ENCODE measurements at regions not wholly inside any gene's neighbourhood (a gene's known extent, or its start where the extent isn't known, plus 50 kb on each side); places are given as distances from the start of the nearest gene placed in this dataset.

GRCh38 chr20:6886065-6886729 lies 118.7 kb downstream of the BMP2 start:
- DNase-seq (ENCODE audit: low read depth) = peak; percentile 8

GRCh38 chr20:6887966-6888365 lies 120.5 kb downstream of the BMP2 start:
- DNase-seq (ENCODE audit: low read depth) = no peak

DNA sequence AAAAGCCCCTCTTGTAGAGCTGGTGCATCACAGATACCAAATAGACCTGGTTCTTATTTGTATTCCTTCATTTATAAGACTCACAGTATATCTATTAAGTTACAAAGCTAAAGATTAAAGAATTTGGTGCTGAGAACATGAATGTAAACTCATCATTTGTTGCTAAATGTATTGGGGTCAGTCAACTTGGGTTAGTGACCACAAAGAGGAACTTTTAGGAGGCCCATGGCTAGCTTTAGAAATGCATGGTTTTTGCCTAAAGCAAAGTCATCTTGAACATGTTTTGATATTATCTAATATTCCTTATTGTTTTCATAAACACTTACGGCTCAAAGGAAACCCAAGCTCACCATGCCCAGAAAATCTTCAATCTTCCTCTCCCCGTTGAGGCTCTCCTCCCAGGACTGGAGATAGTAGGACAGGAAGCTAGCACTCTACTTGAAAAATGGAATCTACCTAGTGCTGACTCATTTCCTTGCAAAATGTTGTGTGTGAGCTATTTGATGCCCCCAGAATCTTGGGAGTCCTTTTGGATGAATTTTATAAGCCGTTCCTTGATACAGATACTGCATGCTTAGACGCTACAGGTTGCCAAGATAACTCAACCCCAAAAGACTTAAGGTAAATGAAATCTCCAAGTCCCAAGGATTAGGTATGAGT lies 121.4 kb downstream of the BMP2 start:
- no peak for DNase-seq (ENCODE audit: low read depth)

DNA sequence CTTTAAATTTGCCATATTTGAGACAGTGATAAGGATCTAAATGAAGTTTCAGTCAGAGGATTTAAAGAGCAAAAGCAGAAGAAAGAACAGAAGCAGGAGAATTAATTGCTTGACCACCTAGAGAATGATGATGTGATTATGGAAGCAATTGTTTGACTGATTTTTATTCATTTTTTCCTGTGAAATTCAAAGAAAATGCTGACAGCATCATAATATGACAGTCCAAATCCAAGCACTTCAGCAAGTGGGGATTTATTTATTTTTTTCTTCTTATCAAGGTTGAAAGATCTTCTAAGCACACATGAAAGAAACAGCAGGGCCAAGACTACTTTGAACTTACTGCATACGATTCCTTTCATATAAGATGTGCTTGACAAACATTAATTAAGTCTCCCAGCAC lies 125.2 kb downstream of the BMP2 start:
- no peak for DNase-seq (ENCODE audit: low read depth)

- no peak for DNase-seq (ENCODE audit: low read depth)
Measured at GRCh38 chr20:6898928-6899327, 131.4 kb downstream of the BMP2 start.

GRCh38 chr20:6906871-6907270 lies 139.4 kb downstream of the BMP2 start:
- DNase-seq (ENCODE audit: low read depth) = no peak

- DNase-seq (ENCODE audit: low read depth) = no peak
Measured at GRCh38 chr20:6908673-6909072, 141.2 kb downstream of the BMP2 start.

DNA sequence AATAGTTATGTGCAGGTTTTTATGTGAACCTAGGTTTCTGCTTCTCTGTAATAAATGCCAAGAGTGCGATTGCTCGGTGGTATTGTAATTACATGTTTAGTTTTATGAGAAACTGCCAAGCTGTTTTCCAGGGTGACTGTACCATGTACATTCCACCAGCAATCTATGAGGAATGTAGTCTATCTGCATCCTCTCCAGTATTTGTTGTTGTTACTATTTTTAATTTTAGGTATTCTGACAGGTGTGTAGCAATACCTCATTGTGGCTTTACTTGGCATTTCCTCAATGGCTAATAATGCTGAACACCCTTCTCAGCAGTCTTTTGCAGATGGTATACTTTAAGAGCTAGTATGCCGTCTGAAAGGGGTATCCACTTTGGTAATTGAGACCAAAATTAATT lies 142.1 kb downstream of the BMP2 start:
- DNase-seq (ENCODE audit: low read depth) = no peak

DNA sequence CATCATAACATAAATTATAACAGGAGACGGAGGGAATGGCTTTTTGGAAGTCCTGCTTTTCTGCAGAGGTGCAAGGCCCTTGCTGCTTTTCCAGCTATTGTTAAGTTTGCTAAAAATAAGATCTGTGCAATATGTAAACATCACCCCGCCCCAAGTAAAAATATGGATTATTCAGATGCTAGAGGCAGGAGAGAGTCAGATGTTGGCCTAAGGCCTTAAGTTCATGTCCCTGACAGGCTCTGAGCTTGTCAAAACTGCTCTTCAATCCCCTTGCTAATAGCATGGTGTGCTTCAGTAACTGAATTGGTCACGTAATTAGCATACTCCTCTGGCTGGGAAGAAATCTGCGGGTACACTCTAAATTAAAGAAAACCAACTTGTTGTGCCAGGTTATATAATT lies 147.5 kb downstream of the BMP2 start:
- DNase-seq (ENCODE audit: low read depth) = no peak

DNA sequence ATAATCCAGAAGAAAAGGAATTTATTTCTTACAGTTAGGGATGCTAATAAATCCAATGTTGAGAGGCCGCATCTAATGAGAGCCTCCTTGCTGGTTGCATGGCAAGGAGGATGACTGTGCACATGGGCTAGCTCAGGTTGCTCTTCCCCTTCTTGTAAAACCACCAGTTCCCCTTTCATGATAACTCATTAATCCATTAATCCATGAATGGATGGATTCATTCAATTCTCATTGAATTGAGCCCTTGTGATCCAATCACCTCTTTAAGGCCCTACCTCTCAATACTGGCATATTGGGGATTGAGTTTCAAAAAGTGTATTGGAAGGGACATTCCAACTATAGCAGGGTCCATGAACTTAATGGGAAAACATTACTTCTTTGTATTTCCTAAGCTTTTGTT lies 149.5 kb downstream of the BMP2 start:
- DNase-seq (ENCODE audit: low read depth) = no peak

GRCh38 chr20:6919792-6920468 lies 152.4 kb downstream of the BMP2 start:
- no peak for DNase-seq (ENCODE audit: low read depth)

- DNase-seq (ENCODE audit: low read depth) = no peak
Measured at GRCh38 chr20:6920991-6921613, 153.6 kb downstream of the BMP2 start.

DNA sequence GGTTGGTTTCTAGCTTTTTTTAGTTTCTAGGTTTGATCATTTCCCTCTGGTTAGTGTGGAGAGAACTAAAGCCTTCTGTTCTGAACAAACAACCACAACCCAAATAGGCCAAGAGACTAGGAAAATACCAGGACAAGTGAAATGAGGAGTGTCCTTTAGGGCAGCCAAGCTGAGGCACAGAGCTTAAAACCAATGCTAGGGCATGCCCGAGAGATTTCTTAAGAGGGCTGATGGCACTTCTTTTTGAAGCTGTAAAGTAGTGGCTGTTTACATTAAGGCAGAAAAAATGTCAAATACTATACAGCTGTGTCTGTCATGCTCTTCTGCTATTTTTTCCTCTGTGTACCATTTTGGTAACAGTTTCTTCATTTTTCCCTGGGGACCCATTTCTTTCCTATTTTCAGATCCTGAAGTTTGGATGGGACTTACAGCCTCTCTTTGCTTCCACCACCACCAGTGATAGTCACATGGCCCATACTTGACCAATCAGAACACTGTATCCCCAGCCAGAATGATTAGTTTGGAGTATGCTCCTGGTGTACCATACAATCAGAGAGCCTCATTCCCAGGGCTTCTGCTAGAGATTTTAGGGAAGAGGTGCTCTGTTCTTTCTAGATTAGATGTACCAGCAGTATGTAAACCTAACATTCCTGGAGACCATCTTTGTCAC lies 154.4 kb downstream of the BMP2 start:
- DNase-seq (ENCODE audit: low read depth) = no peak

DNA sequence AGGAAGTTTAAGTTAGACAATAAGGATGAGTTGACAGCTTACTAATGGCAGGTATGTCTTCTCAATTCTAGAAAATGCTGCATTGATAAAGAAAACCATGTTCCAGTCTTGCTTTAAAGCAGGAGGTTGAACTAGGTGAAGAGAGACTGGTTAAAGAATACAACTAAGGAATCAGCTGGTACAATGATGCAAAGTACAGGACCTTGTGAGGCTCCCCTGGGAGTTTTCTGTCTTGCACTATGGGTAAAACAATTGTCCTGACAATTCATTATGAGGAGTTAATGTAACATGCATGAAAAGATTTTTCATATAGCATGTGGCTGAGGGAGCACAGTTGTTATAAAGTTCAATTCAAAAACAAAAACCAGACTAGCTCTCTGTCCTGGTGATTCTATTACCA lies 157.2 kb downstream of the BMP2 start:
- DNase-seq (ENCODE audit: low read depth) = no peak

GRCh38 chr20:6925744-6926278 lies 158.3 kb downstream of the BMP2 start:
- no peak for DNase-seq (ENCODE audit: low read depth)

- DNase-seq (ENCODE audit: low read depth) = peak; percentile 45
Measured at GRCh38 chr20:6940048-6940447, 172.6 kb downstream of the BMP2 start.

DNA sequence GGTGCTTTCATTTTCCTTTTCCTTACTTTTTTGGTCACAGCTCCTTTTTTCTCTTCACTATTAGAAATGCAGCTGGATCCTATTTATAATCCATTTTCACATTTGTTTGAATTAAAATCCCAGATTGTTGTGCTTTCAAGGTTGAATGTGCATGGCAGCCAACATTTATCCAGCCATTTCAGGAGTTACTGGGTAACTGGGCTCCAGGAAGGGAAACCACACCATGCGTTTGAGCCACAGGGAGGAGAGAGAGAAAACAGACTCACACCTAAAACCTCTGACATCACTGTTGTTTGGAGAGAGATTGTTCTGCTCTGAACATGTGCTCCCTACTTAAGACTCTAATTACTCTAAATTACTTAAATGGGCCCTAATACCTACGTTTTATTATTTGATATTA lies 173.4 kb downstream of the BMP2 start:
- DNase-seq (ENCODE audit: low read depth) = no peak

GRCh38 chr20:6941571-6941970 lies 174.1 kb downstream of the BMP2 start:
- no peak for DNase-seq (ENCODE audit: low read depth)

DNA sequence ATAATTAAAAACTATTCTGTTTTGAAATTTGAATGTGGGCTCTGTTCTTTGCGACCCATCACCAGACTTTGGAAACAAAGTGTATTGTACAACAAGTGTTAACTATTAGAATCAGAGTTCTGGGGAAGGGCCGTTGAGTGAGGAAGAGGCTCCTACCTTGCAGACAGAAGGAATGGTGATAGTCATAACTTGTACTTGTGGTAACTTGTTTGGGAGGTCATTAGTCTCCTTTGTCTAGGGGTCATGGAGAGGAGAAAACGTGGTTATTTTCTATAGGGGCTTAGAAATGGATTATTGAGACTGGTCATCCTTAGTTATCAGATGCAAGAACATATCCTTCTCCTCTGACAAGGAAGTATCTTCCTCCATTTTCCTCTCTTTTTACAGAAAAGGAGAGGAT lies 174.8 kb downstream of the BMP2 start:
- no peak for DNase-seq (ENCODE audit: low read depth)

- DNase-seq (ENCODE audit: low read depth) = no peak
Measured at GRCh38 chr20:6944292-6944691, 176.8 kb downstream of the BMP2 start.

DNA sequence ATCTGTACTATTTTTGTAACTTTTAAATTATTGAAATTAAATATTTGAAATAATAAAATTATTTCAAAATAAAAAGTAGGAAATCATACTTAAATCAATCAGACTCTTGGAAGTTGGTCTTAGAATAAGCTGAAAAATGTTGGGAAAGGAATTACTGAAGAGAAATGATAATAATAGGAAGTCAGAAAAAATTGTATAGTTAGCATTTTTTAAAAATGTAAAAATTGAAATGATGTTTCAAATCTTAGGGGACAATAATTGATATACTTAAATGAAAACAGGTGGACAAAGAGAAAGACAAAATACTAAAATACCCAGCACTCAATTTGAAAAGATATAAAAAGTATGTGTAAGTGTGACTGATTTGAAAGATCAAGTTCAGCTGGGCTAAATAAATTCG lies 186.1 kb downstream of the BMP2 start:
- DNase-seq (ENCODE audit: low read depth) = no peak

DNA sequence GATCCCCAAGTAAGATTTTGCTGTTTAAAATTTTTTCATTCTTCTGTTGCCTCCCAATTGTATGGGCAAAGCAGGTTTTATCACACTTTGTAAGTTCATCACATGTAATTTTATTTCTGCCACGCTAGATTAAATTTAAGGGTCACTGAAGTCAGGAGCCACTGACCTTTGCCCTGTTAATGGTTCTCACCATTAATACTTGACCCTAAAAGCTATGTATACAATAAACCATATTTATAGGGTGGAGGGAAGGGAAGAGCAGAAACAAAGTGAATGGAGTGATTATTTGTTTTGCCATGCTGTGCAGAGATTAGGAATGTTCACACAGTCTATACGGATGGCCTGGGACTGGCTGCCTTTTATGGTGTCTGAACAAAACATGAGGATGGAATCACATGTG lies 186.7 kb downstream of the BMP2 start:
- no peak for DNase-seq (ENCODE audit: low read depth)

All from Daoy (cell line).